ENCODE measurements at regions not wholly inside any gene's neighbourhood (a gene's known extent, or its start where the extent isn't known, plus 50 kb on each side); places are given as distances from the start of the nearest gene placed in this dataset.

DNA sequence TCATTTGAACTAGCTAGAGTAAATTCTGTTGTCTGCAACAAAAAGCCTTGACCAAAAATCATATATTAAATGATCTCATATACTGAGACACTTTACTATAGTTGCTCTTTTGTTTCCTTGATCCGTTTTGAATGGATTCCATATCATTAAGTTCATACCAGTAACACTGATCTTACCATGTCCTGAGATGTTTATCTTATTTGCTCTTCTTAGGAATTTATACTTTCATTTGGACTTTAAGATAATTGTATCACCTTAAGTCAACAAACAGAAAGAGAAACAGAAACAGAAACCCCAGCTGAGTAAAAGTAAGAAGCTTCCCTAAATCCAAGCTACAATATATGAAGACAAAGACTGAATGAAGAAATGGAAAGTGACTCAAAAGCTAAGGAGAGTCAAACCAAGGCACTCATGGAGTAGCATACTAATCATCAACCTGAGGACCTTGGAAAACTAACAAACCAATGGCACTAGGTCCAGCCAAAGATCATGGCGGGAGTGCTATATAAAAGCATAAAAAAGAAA is 106.5 kb upstream of the COX10 start:
- H3K27ac ChIP-seq: peak overlapping the region; percentile 12; the same call in 1 of the 2 replicates
- no peak for TF ChIP-seq ZFX (IDR thresholded peaks at IDR 0.05)
- TF ChIP-seq, protein P1, sequence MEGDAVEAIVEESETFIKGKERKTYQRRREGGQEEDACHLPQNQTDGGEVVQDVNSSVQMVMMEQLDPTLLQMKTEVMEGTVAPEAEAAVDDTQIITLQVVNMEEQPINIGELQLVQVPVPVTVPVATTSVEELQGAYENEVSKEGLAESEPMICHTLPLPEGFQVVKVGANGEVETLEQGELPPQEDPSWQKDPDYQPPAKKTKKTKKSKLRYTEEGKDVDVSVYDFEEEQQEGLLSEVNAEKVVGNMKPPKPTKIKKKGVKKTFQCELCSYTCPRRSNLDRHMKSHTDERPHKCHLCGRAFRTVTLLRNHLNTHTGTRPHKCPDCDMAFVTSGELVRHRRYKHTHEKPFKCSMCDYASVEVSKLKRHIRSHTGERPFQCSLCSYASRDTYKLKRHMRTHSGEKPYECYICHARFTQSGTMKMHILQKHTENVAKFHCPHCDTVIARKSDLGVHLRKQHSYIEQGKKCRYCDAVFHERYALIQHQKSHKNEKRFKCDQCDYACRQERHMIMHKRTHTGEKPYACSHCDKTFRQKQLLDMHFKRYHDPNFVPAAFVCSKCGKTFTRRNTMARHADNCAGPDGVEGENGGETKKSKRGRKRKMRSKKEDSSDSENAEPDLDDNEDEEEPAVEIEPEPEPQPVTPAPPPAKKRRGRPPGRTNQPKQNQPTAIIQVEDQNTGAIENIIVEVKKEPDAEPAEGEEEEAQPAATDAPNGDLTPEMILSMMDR (conservative IDR thresholded peaks at IDR 0.05): no peak

DNA sequence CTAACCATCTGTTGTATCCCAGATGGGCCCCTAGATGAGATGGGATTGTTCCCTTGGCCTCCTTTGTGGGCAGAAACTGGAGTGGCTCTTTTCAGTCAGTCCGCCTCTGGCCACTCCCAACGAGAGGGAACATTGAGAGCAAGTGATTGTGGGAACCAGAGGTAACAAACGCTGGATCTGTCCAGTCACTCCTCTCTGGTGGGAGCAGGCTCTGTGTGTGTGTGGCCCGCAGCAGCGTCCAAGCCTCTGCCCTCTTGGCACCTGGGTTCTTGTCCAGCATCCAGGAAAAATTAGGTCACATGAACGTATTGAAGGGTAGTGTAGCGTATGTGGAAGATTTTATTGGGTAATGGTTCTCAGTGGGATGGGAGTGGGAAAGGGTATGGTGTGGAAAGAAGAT is 101.9 kb upstream of the COX10 start:
- H3K27ac ChIP-seq: no peak overlapping the region
- TF ChIP-seq ZFX (IDR thresholded peaks at IDR 0.05): no peak
- TF ChIP-seq, protein P1 (conservative IDR thresholded peaks at IDR 0.05): no peak

DNA sequence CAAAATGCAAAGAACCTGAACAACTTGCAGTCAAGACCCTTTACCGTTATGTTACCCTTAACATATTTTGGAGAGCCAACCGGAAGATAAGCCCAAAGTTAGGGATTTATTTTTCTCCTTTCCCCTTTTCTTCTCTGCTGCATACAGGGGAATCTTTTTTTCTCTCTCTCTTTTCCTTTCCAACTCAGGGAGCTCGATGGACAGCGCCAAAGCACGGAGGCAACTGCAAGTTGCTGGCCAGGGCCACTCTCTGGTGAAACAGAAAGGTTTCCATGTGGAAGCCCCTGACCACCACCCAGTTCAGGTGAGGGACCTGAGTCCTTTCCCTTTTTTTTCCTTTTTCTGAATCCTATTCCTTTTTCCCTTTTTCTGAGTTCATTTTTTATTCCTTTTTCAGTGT is 98.8 kb upstream of the COX10 start:
- TF ChIP-seq, protein P1 (conservative IDR thresholded peaks at IDR 0.05): no peak
- TF ChIP-seq ZFX (IDR thresholded peaks at IDR 0.05): no peak
- H3K27ac ChIP-seq: no peak overlapping the region

DNA sequence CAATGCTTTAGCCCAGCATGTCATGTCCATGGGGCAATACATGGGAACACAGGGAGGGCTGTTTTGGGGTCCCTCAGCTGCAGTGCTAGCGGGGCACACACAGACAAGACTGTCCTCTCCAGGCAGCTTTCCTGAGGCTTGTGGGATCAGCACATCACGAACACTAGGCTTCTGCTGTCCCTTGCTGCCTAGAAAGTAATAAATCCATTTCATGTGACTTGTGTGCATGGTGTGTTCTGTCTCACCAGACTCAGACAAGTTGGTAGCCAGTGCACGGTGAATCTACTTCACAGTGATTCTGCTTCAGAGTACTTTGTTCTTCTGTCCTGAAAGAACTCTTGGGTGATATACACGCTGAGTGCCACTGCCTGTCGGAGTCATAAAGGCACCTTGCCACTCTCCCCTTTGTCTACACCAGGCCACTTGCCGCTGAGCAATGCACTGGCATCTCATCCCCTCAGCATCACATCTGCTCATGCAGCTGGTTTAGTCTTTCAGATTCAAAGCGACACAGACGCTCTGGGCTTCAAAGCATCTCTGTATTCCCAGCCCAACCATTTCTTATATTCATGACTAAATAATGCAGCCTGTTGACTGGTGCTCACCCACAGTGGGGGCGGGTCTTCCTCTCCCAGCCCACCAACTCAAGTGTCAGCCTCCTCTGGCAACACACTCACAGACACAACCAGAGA is 95.2 kb upstream of the COX10 start:
- H3K27ac ChIP-seq: no peak overlapping the region
- TF ChIP-seq, protein P1 (conservative IDR thresholded peaks at IDR 0.05): no peak
- TF ChIP-seq ZFX (IDR thresholded peaks at IDR 0.05): no peak

DNA sequence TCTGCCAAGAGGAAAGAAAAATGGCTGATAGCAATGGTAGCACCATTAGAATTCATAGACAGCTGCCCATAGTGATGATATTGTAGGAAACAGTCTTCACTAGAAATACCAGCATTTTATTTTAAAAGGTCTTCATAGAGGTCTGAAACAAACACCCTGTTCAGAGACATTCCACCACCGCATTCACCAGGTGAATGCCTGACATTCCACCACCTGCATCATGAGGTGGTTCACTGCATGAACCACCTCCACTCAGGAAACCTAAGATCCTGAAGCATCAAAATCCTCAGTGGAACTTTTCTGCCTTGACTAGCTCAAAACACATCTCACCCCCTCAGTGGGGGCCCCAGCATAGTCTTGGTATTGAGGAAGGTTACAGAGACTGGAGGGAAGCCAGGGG is 91.5 kb upstream of the COX10 start:
- TF ChIP-seq, protein P1 (conservative IDR thresholded peaks at IDR 0.05): no peak
- TF ChIP-seq ZFX (IDR thresholded peaks at IDR 0.05): no peak
- H3K27ac ChIP-seq: no peak overlapping the region

DNA sequence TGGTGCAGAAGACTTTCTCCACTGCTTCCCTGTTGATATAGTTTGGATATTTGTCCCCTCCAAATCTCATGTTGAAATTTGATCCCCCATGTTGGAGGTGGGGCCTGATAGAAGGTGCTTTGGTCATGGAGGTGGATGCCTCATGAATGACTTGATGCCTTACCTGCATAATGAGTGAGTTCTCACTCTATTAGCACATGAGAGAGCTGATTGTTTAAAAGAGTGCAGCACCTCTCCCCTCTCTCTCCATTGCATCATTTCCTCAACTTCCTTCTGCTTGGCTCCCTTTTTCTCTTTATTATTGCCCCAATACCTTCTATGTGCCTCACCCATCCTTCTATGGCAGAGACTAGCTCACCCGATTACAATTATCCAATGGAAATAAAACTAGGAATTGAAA is 90.8 kb upstream of the COX10 start:
- no peak overlapping the region for H3K27ac ChIP-seq
- TF ChIP-seq, protein P1 (conservative IDR thresholded peaks at IDR 0.05): no peak
- no peak for TF ChIP-seq ZFX (IDR thresholded peaks at IDR 0.05)

DNA sequence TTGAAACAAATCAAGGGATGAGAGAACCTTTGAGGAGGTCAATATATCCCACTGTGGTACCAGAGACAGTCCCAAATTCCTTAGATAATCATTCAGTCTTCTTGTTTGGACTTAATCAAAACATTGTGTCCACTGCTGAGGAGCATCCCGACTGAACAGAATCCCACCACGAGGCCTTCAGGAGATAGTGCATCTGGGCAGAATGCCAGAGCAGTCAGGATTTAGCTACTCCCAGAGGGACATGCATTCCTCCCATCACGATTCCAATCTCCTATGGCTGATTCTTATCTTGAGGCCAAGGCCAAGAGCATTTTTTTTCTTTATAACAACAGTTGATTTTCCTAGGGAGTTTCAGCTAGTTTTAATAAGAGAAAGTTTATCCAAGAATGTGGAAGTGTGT is 87.4 kb upstream of the COX10 start:
- TF ChIP-seq, protein P1 (conservative IDR thresholded peaks at IDR 0.05): no peak
- no peak for TF ChIP-seq ZFX (IDR thresholded peaks at IDR 0.05)
- H3K27ac ChIP-seq: no peak overlapping the region

Measured in C4-2B (cell line).